Fibroblast of lung (primary cell): ENCODE measurements at regions not wholly inside any gene's neighbourhood (a gene's known extent, or its start where the extent isn't known, plus 50 kb on each side); places are given as distances from the start of the nearest gene placed in this dataset.

Source experiments
- CTCF ChIP-seq, 2 donors: IDR thresholded peaks in 1 of 2; conservative IDR thresholded peaks in 1 of 2; 1 replicate in 1 of 2; 2 replicates in 1 of 2; pipeline ENCODE4 v1.5.1; 2011 to 2012; ENCODE audit warnings: low read length in 2 of 2, control low read depth in 1 of 2, inconsistent platforms in 1 of 2, low read depth in 1 of 2, mild to moderate bottlenecking in 1 of 2
- EZH2 ChIP-seq: IDR thresholded peaks from 2 replicates; pipeline ENCODE4 v1.5.1; 2012; ENCODE audit warnings: low read length, control low read depth, mild to moderate bottlenecking; ENCODE audit errors: missing control alignments

GRCh38 chr1:195345149-195345548, 1263.1 kb downstream of the KCNT2 start:
- TF ChIP-seq CTCF (conservative IDR thresholded peaks at IDR 0.05 in 1 of 2, IDR thresholded peaks at IDR 0.05 in 1 of 2; ENCODE audit: low read depth in 1 of 2, low read length in 2 of 2) (no peak), EZH2 (no peak)
